ENCODE measurements at regions not wholly inside any gene's neighbourhood (a gene's known extent, or its start where the extent isn't known, plus 50 kb on each side); places are given as distances from the start of the nearest gene placed in this dataset.

- Histone ChIP-seq H3K4me3 (no peak overlapping the region), H3K36me3 (no peaks in the 10 kb centered on the region), H3K9me3 (replicated peaks) (no peaks in the 10 kb centered on the region), H3K27ac (replicated peaks) (no peak overlapping the region), H3K27me3 (ENCODE audit: low read depth) (no peaks in the 10 kb centered on the region), H3K4me1 (no peaks in the 10 kb centered on the region)
- TF ChIP-seq CTCF (IDR thresholded peaks at IDR 0.05; ENCODE audit: borderline replicate concordance), result no peak
- intact Hi-C loops (cut with micrococcal nuclease), result no loop called here
- DNase-seq, result no peak
Measured at GRCh38 chr3:5726621-5727020, 539.1 kb downstream of the EDEM1 start.

- H3K4me1 ChIP-seq, result no peaks in the 10 kb centered on the region
- no peaks in the 10 kb centered on the region for H3K36me3 ChIP-seq
- TF ChIP-seq CTCF (IDR thresholded peaks at IDR 0.05; ENCODE audit: borderline replicate concordance), result no peak
- H3K27ac ChIP-seq (replicated peaks), result no peak overlapping the region
- DNase-seq, result no peak
- no peak overlapping the region for H3K4me3 ChIP-seq
- intact Hi-C loops (cut with micrococcal nuclease), result no loop called here
- no peaks in the 10 kb centered on the region for H3K9me3 ChIP-seq (replicated peaks)
- no peaks in the 10 kb centered on the region for H3K27me3 ChIP-seq (ENCODE audit: low read depth)
Measured at GRCh38 chr3:5727743-5728484, 540.4 kb downstream of the EDEM1 start.

- Histone ChIP-seq H3K4me1 (no peaks in the 10 kb centered on the region), H3K4me3 (no peak overlapping the region), H3K36me3 (no peaks in the 10 kb centered on the region), H3K27ac (replicated peaks) (no peak overlapping the region), H3K27me3 (ENCODE audit: low read depth) (no peaks in the 10 kb centered on the region), H3K9me3 (replicated peaks) (no peaks in the 10 kb centered on the region)
- no peak for TF ChIP-seq CTCF (IDR thresholded peaks at IDR 0.05; ENCODE audit: borderline replicate concordance)
- DNase-seq, result no peak
- intact Hi-C loops (cut with micrococcal nuclease), result no loop called here
Measured at GRCh38 chr3:5729852-5730251, 542.3 kb downstream of the EDEM1 start.

- Histone ChIP-seq H3K4me3 (no peak overlapping the region), H3K27ac (replicated peaks) (no peak overlapping the region), H3K36me3 (no peaks in the 10 kb centered on the region), H3K9me3 (replicated peaks) (no peaks in the 10 kb centered on the region), H3K27me3 (ENCODE audit: low read depth) (no peaks in the 10 kb centered on the region), H3K4me1 (no peaks in the 10 kb centered on the region)
- no peak for DNase-seq
- intact Hi-C loops (cut with micrococcal nuclease), result no loop called here
- peak; percentile 34 for TF ChIP-seq CTCF (IDR thresholded peaks at IDR 0.05; ENCODE audit: borderline replicate concordance)
Measured at GRCh38 chr3:5731100-5731499, 543.6 kb downstream of the EDEM1 start.

GRCh38 chr3:5732081-5732480 is 544.6 kb downstream of the EDEM1 start:
- H3K4me1 ChIP-seq, result no peaks in the 10 kb centered on the region
- DNase-seq, result no peak
- H3K27ac ChIP-seq (replicated peaks), result no peak overlapping the region
- no peaks in the 10 kb centered on the region for H3K9me3 ChIP-seq (replicated peaks)
- no peak overlapping the region for H3K4me3 ChIP-seq
- no peaks in the 10 kb centered on the region for H3K36me3 ChIP-seq
- H3K27me3 ChIP-seq (ENCODE audit: low read depth), result no peaks in the 10 kb centered on the region
- intact Hi-C loops (cut with micrococcal nuclease), result no loop called here
- TF ChIP-seq CTCF (IDR thresholded peaks at IDR 0.05; ENCODE audit: borderline replicate concordance), result no peak

Measured in left ventricle myocardium inferior (tissue), 1 donor.